Activated CD8-positive, alpha-beta T cell treated with anti-CD3 and anti-CD28 coated beads for 36 hours (primary cell): ENCODE measurements at regions not wholly inside any gene's neighbourhood (a gene's known extent, or its start where the extent isn't known, plus 50 kb on each side); places are given as distances from the start of the nearest gene placed in this dataset.

Experiments used
- ATAC-seq: fragments of 200-7000 bp; cut with Tn5 transposase; one replicate; pipeline ENCODE4 v1.10.0; 2021; ENCODE audit warnings: mild to moderate bottlenecking, moderate library complexity
- CTCF ChIA-PET: fragments of 350-600 bp; sonication (Branson Sonifier 250); formaldehyde crosslinking; loops from one replicate; lab custom pipeline; 2021; ENCODE audit warnings: antibody characterized with exemption; lab: Charles Lee
- POLR2A ChIA-PET: fragments of 350-600 bp; sonication (Branson Sonifier 250); formaldehyde crosslinking; loops from one replicate; lab custom pipeline; 2021; ENCODE audit warnings: antibody characterized with exemption; lab: Charles Lee
- DNase-seq: peaks from one replicate; pipeline ENCODE4 v3.0.0-alpha.2; 2020
- H3K27ac Mint-ChIP-seq: one replicate; pipeline ENCODE4 v1.8.0; 2021; ENCODE audit warnings: mild to moderate bottlenecking, mixed read lengths
- H3K27me3 Mint-ChIP-seq: one replicate; pipeline ENCODE4 v1.8.0; 2021; ENCODE audit warnings: mixed read lengths
- H3K36me3 Mint-ChIP-seq: one replicate; pipeline ENCODE4 v1.8.0; 2021; ENCODE audit warnings: low read depth, mixed read lengths
- H3K4me1 Mint-ChIP-seq: one replicate; pipeline ENCODE4 v1.8.0; 2021; ENCODE audit warnings: low read depth, mixed read lengths
- H3K4me3 Mint-ChIP-seq: one replicate; pipeline ENCODE4 v1.8.0; 2021; ENCODE audit warnings: mild to moderate bottlenecking, moderate library complexity, mixed read lengths
- H3K9me3 Mint-ChIP-seq: one replicate; pipeline ENCODE4 v1.8.0; 2021; ENCODE audit warnings: mixed read lengths
- intact Hi-C: fragments of 100-400 bp; cut with micrococcal nuclease; formaldehyde crosslinking; loops from one replicate; pipeline ENCODE4 v1.10.0; 2022
- TF ChIP-seq, protein P1 (sequence below): fragments of 200-600 bp; IDR thresholded peaks from one replicate; pipeline ENCODE4 v1.8.0; 2022; ENCODE audit warnings: antibody characterized with exemption, mild to moderate bottlenecking

GRCh38 chr6:42507901-42508300, 55.9 kb upstream of the UBR2 start:
- H3K9me3 Mint-ChIP-seq, result no peaks in the 10 kb centered on the region

DNA sequence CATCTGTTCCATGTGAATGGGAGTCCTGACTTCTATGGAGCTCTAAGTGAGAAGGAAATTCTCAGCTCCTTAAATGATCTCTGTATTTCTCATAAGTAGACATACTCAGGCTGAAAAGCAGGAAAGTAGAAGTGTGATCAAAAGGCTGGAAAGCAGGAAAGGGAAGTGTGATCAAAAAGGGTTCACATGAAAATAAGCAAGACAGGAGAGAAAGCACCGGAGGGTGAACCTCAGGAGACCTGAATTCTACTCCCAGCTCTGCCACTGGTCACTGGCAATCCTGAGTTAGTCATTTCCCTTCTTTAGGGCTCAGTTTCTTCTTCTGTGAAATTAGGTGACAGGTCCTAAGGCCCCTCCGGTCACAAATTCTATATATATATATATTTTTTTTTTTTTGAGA, 55.5 kb upstream of the TRERF1 start:
- no peaks in the 10 kb centered on the region for H3K36me3 Mint-ChIP-seq
- H3K4me1 Mint-ChIP-seq, result peaks cover 4% of the 10 kb centered on the region
- H3K4me3 Mint-ChIP-seq, result no peak overlapping the region
- TF ChIP-seq, protein P1, sequence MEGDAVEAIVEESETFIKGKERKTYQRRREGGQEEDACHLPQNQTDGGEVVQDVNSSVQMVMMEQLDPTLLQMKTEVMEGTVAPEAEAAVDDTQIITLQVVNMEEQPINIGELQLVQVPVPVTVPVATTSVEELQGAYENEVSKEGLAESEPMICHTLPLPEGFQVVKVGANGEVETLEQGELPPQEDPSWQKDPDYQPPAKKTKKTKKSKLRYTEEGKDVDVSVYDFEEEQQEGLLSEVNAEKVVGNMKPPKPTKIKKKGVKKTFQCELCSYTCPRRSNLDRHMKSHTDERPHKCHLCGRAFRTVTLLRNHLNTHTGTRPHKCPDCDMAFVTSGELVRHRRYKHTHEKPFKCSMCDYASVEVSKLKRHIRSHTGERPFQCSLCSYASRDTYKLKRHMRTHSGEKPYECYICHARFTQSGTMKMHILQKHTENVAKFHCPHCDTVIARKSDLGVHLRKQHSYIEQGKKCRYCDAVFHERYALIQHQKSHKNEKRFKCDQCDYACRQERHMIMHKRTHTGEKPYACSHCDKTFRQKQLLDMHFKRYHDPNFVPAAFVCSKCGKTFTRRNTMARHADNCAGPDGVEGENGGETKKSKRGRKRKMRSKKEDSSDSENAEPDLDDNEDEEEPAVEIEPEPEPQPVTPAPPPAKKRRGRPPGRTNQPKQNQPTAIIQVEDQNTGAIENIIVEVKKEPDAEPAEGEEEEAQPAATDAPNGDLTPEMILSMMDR, result no peak
- no peak overlapping the region for H3K27ac Mint-ChIP-seq
- no peaks in the 10 kb centered on the region for H3K9me3 Mint-ChIP-seq
- H3K27me3 Mint-ChIP-seq, result no peaks in the 10 kb centered on the region
- ChIA-PET CTCF (interaction anchor here (1.1 kb wide), 1 partner anchor 25 kb away, joined by 5 read pairs; no protein-coding TSS in a partner anchor), POLR2A (interaction anchor here (0.5 to 1.4 kb wide), 2 partner anchors 14 to 229 kb away, joined by 3 read pairs; no protein-coding TSS in a partner anchor)
- intact Hi-C loops, result no loop called here
- ATAC-seq (no peak), DNase-seq (no peak)

More at GRCh38 chr6:42507901-42508300, 55.9 kb upstream of the UBR2 start:
- DNase-seq (no peak), ATAC-seq (no peak)
- CTCF ChIA-PET, result interaction anchor here (1.1 kb wide), 1 partner anchor 24 kb away, joined by 5 read pairs; no protein-coding TSS in a partner anchor
- Mint-ChIP-seq H3K4me3 (no peak overlapping the region), H3K27me3 (no peaks in the 10 kb centered on the region), H3K27ac (no peak overlapping the region), H3K4me1 (peaks cover 4% of the 10 kb centered on the region), H3K36me3 (no peaks in the 10 kb centered on the region)
- intact Hi-C loops, result no loop called here
- POLR2A ChIA-PET, result interaction anchor here (1.4 kb wide), 1 partner anchor 13 kb away, joined by 3 read pairs; no protein-coding TSS in a partner anchor
- TF ChIP-seq, protein P1, result no peak

DNA sequence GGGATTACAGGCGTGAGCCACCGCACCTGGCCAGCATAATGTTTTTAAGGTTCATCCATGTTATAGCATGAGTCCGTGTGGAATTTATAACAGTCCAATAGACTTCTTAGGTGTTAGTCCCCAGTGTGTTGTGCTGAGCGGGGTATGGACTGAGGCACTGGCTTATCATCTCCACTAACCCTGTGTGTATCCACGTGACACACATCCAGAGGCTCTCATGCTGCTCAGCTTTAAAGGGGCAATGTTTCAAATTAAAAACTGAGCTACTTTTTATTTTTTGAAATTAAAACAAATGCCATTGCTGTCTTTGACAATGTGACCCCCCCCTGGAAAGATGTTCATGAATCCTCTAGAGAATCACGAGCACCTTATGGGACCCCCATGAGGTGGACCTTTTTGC, 54.3 kb upstream of the TRERF1 start:
- Mint-ChIP-seq H3K27ac (no peak overlapping the region), H3K36me3 (no peaks in the 10 kb centered on the region), H3K4me1 (peaks cover 4% of the 10 kb centered on the region), H3K27me3 (no peaks in the 10 kb centered on the region), H3K4me3 (no peak overlapping the region), H3K9me3 (peaks cover 3% of the 10 kb centered on the region)
- intact Hi-C loops, result no loop called here
- POLR2A ChIA-PET, result no interaction called here
- TF ChIP-seq, protein P1, result no peak
- ATAC-seq, result no peak
- CTCF ChIA-PET, result interaction anchor here (1.4 kb wide), 1 partner anchor 26 kb away, joined by 5 read pairs; no protein-coding TSS in a partner anchor
- DNase-seq, result no peak

GRCh38 chr6:42505385-42505718, 53.6 kb upstream of the TRERF1 start:
- Mint-ChIP-seq H3K9me3 (peaks cover 3% of the 10 kb centered on the region), H3K4me1 (peaks cover 4% of the 10 kb centered on the region), H3K36me3 (no peaks in the 10 kb centered on the region), H3K27me3 (no peaks in the 10 kb centered on the region), H3K4me3 (no peak overlapping the region), H3K27ac (no peak overlapping the region)
- ATAC-seq (peak; percentile 69), DNase-seq (no peak)
- ChIA-PET CTCF (interaction anchor here (0.6 to 2.0 kb wide), 3 partner anchors 27 to 65 kb away, joined by 4 to 9 read pairs (median 5); no protein-coding TSS in a partner anchor), POLR2A (interaction anchor here (0.8 kb wide), 1 partner anchor 82 kb away, joined by 3 read pairs; no protein-coding TSS in a partner anchor)
- intact Hi-C loops, result no loop called here
- TF ChIP-seq, protein P1, result no peak

DNA sequence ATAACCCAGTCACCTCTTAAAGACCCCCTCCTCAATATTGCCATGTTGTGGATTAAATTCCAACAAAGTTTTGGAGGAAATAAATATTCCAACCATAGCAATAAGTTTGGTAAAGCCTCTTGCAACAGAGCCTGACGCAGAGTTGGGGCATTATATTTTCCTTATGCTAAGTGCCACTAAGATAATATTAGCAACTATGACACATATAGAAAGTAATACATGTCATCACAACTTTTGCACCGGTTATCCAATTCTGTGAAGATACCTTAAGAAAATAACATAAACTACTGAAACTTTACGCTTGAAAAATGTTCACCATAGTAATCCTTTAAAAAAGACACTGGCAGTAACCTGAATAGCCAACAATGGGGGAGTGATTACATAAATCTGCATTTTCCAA, 52.2 kb upstream of the TRERF1 start:
- H3K4me1 Mint-ChIP-seq, result peaks cover 4% of the 10 kb centered on the region
- CTCF ChIA-PET, result interaction anchor here (2.0 kb wide), 1 partner anchor 43 kb away, joined by 9 read pairs; no protein-coding TSS in a partner anchor
- H3K9me3 Mint-ChIP-seq, result peaks cover 3% of the 10 kb centered on the region
- POLR2A ChIA-PET, result no interaction called here
- DNase-seq (no peak), ATAC-seq (no peak)
- H3K36me3 Mint-ChIP-seq, result no peaks in the 10 kb centered on the region
- TF ChIP-seq, protein P1, result no peak
- intact Hi-C loops, result no loop called here
- H3K4me3 Mint-ChIP-seq, result no peak overlapping the region
- no peaks in the 10 kb centered on the region for H3K27me3 Mint-ChIP-seq
- H3K27ac Mint-ChIP-seq, result no peak overlapping the region
